Type B pancreatic cell (in vitro differentiated cells): ENCODE measurements at regions not wholly inside any gene's neighbourhood (a gene's known extent, or its start where the extent isn't known, plus 50 kb on each side); places are given as distances from the start of the nearest gene placed in this dataset.
"Not testable (repeated sequence)": the region's sequence is repeated elsewhere in the genome, so short reads cannot be mapped to it uniquely, and the experiment has no call there.

ENCODE experiments used
- DNase-seq: peaks from one replicate; pipeline ENCODE4 v3.0.0; 2021; ENCODE audit warnings: mixed read lengths; ENCODE audit not compliant: unreplicated experiment; ENCODE audit errors: extremely low spot score
- H3K27ac Mint-ChIP-seq: 2 replicates; pipeline ENCODE4 v1.8.0; 2021; ENCODE audit warnings: mild to moderate bottlenecking, mixed read lengths
- H3K27me3 Mint-ChIP-seq: 2 replicates; pipeline ENCODE4 v1.8.0; 2021; ENCODE audit warnings: mixed read lengths
- H3K36me3 Mint-ChIP-seq: 2 replicates; pipeline ENCODE4 v1.8.0; 2021; ENCODE audit warnings: mixed read lengths
- H3K4me1 Mint-ChIP-seq: one replicate; pipeline ENCODE4 v1.8.0; 2021; ENCODE audit warnings: mixed read lengths; ENCODE audit not compliant: unreplicated experiment
- H3K4me3 Mint-ChIP-seq: 2 replicates; pipeline ENCODE4 v1.8.0; 2021; ENCODE audit warnings: mild to moderate bottlenecking, mixed read lengths
- H3K9me3 Mint-ChIP-seq: 2 replicates; pipeline ENCODE4 v1.8.0; 2021; ENCODE audit warnings: mixed read lengths
- CTCF ChIP-seq: fragments of 200-600 bp; sonication (generic); conservative IDR thresholded peaks from 2 replicates; pipeline ENCODE4 v1.5.0; 2021; ENCODE audit warnings: antibody characterized with exemption, mild to moderate bottlenecking

- not testable (repeated sequence) for H3K36me3 Mint-ChIP-seq, DNase-seq, H3K27ac Mint-ChIP-seq, H3K4me3 Mint-ChIP-seq, H3K9me3 Mint-ChIP-seq, H3K4me1 Mint-ChIP-seq, H3K27me3 Mint-ChIP-seq
Measured at GRCh38 chr6:60574723-60575122, 1711.3 kb downstream of the KHDRBS2 start.

- H3K27me3 Mint-ChIP-seq, H3K9me3 Mint-ChIP-seq, DNase-seq, H3K27ac Mint-ChIP-seq, H3K4me1 Mint-ChIP-seq, H3K36me3 Mint-ChIP-seq, H3K4me3 Mint-ChIP-seq: not testable (repeated sequence)
- peak; percentile 48 for TF ChIP-seq CTCF
Measured at GRCh38 chr6:60572607-60573006, 1713.4 kb downstream of the KHDRBS2 start.

DNA sequence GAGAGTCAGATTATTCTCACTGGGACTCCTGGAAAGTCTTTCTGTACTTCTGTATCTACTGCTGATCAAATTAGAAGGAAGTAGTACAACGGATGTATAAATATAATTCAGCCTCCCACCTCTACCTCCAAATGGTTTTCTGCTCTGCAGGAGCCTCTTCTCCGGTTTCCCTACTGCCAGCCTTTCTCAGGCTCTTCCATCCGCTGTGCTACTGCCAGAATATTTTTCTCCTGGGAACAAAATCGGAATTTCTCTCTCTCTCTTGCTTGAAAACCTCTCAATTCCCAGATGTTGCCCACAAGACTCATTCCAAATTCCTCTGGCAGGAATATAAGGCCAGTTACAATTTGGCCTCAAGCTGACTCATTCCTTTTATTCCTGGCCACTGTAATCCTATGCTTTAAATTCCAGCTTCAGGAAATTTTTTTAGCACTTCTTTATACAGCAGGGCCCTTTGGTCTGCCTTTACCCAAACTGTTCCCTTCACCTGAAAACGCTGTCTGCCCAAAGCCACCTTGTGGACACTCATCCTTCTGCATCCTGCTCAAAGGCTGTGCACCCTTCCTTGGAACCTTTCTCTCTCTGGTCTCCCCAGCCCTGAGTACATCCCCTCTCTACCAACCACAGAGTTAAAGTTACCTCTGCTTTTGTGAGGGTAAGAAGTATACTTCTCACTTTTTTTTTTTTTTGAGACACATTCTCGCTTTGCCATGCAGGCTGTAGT is 1714.6 kb downstream of the KHDRBS2 start:
- TF ChIP-seq CTCF = peak; percentile 30
- not testable (repeated sequence) for H3K27me3 Mint-ChIP-seq, H3K36me3 Mint-ChIP-seq, H3K27ac Mint-ChIP-seq, H3K4me1 Mint-ChIP-seq, H3K9me3 Mint-ChIP-seq, H3K4me3 Mint-ChIP-seq, DNase-seq

DNA sequence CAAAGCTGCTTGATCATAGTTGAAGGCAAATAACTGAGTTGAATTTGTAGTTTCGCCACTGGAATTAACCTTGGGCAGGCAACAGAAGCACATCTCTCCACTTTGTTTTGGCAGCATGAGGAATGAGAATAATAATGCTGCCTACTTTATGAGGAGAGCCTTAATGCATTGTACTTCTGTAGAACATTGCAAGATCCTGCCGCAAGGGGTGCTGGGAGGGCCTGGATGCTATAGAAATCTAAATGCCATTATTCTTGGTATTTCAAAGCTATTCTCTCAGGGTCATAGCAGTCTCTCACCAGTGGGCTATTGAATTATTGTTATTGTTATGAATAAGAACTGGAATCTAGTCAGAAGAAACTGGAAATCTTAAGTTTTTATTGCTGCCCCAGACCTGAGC is 1715.4 kb downstream of the KHDRBS2 start:
- H3K36me3 Mint-ChIP-seq = not testable (repeated sequence)

GRCh38 chr6:60567447-60568187 is 1718.4 kb downstream of the KHDRBS2 start:
- H3K4me3 Mint-ChIP-seq, H3K36me3 Mint-ChIP-seq, H3K27me3 Mint-ChIP-seq, H3K4me1 Mint-ChIP-seq, H3K9me3 Mint-ChIP-seq, H3K27ac Mint-ChIP-seq, DNase-seq: not testable (repeated sequence)

More for the DNA sequence above, 1715.4 kb downstream of the KHDRBS2 start:
- not testable (repeated sequence) for H3K4me3 Mint-ChIP-seq, H3K9me3 Mint-ChIP-seq, H3K4me1 Mint-ChIP-seq, H3K27me3 Mint-ChIP-seq, DNase-seq, H3K27ac Mint-ChIP-seq

DNA sequence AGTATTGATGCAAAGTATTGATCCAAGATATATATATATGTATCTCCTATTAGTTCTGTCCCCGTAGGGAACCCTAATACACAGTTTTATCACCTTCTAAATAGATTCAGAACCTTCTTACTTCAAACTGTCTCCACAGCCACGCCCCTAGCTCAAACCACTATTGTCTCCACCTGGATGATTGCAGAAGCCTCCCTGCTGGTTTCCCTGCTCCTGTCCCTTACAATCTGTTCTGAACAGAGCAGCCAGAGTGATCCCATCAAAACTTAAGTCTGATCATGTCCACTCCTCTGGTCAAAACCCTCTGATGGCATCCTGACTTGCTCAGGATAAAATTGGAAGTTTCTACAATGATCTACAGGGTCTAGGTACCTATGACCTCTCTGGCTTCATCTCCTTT is 1719.6 kb downstream of the KHDRBS2 start:
- H3K27me3 Mint-ChIP-seq, H3K27ac Mint-ChIP-seq, H3K9me3 Mint-ChIP-seq, H3K4me3 Mint-ChIP-seq, DNase-seq, H3K36me3 Mint-ChIP-seq, H3K4me1 Mint-ChIP-seq: not testable (repeated sequence)

- not testable (repeated sequence) for H3K27ac Mint-ChIP-seq, DNase-seq, H3K9me3 Mint-ChIP-seq, H3K4me1 Mint-ChIP-seq, H3K4me3 Mint-ChIP-seq, H3K27me3 Mint-ChIP-seq, H3K36me3 Mint-ChIP-seq
Measured at GRCh38 chr6:60559702-60560101, 1726.3 kb downstream of the KHDRBS2 start.

GRCh38 chr6:60547340-60547739 is 1738.7 kb downstream of the KHDRBS2 start:
- not testable (repeated sequence) for H3K27me3 Mint-ChIP-seq, DNase-seq, H3K9me3 Mint-ChIP-seq, H3K4me1 Mint-ChIP-seq, H3K27ac Mint-ChIP-seq, H3K4me3 Mint-ChIP-seq, H3K36me3 Mint-ChIP-seq

DNA sequence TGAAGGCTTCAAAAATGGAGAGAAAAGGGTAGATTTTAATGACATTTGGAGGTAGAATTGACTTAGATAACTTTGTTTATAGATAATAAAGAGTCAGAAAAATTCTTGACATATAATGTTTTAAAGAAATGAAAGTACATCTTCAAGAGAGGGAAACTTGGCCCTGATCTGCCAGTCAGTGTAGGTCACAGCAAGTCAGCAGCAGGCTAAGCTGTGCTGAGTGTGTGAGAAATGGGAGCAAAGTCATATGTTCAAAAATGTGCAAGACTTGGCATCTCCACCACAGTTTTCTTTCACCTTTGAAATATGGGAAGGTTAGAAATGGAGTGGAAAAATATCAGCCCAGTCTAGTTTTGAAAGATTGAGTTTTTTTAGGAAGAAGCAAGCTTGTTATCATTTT is 1761.3 kb downstream of the KHDRBS2 start:
- DNase-seq, H3K4me3 Mint-ChIP-seq, H3K27me3 Mint-ChIP-seq, H3K27ac Mint-ChIP-seq, H3K36me3 Mint-ChIP-seq, H3K9me3 Mint-ChIP-seq, H3K4me1 Mint-ChIP-seq: not testable (repeated sequence)
